ENCODE measurements at regions not wholly inside any gene's neighbourhood (a gene's known extent, or its start where the extent isn't known, plus 50 kb on each side); places are given as distances from the start of the nearest gene placed in this dataset.

- TF ChIP-seq CTCF (IDR thresholded peaks at IDR 0.05) (no peak), EP300 (IDR thresholded peaks at IDR 0.05) (no peak), POLR2A (IDR thresholded peaks at IDR 0.05) (no peak)
Measured at GRCh38 chr3:193879099-193879863, 256.7 kb upstream of the HES1 start.

Data from suprapubic skin (tissue), 3 donors.